ENCODE measurements at regions not wholly inside any gene's neighbourhood (a gene's known extent, or its start where the extent isn't known, plus 50 kb on each side); places are given as distances from the start of the nearest gene placed in this dataset.

DNA sequence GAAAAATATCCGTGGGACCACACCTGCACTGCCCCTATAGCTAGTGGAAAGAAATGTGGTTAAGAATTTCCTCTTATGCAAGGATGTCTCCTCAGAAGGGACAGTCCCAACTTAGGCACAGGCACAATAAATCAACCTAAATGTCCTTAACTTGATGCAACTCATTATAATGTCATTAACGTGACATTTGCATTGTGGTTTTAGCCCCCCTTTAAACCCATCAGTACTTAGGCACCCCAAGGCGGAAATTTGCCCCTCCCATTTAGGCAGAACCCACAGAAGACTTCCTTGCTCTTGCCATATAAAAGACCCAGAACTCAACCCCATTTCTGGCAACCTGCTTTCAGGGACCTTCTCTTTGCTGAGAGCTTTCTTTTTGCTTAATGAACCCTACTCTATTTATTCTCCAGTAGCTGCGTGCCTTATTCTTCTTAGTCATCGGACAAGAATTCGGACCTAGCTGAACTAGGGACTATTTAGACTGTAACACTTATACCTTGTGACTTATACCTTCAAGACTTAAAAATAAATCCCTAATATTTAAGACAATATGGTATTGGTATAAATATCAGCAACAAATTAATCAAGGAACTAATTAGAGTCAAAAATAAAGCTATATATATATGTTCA is 1281.6 kb upstream of the TMEFF2 start:
- in situ Hi-C loops (cut with MboI; ENCODE audit: low sequenced_read_pairs in 4 of 4) (no loop called here), intact Hi-C loops (cut with DNase I; ENCODE audit: low total_unique reads) (no loop called here)
- DNase-seq (no peak), ATAC-seq (no peak)
- TF ChIP-seq POLR2A (IDR thresholded peaks at IDR 0.05) = no peak
- TF ChIP-seq, protein P1, sequence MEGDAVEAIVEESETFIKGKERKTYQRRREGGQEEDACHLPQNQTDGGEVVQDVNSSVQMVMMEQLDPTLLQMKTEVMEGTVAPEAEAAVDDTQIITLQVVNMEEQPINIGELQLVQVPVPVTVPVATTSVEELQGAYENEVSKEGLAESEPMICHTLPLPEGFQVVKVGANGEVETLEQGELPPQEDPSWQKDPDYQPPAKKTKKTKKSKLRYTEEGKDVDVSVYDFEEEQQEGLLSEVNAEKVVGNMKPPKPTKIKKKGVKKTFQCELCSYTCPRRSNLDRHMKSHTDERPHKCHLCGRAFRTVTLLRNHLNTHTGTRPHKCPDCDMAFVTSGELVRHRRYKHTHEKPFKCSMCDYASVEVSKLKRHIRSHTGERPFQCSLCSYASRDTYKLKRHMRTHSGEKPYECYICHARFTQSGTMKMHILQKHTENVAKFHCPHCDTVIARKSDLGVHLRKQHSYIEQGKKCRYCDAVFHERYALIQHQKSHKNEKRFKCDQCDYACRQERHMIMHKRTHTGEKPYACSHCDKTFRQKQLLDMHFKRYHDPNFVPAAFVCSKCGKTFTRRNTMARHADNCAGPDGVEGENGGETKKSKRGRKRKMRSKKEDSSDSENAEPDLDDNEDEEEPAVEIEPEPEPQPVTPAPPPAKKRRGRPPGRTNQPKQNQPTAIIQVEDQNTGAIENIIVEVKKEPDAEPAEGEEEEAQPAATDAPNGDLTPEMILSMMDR (IDR thresholded peaks at IDR 0.05 in 4 of 5, conservative IDR thresholded peaks at IDR 0.05 in 1 of 5) = no peak
- no peaks in the 10 kb centered on the region for H3K4me1 ChIP-seq
- no peak overlapping the region for H3K4me3 ChIP-seq
- H3K27me3 ChIP-seq = no peaks in the 10 kb centered on the region
- H3K27ac ChIP-seq = no peak overlapping the region
- no peaks in the 10 kb centered on the region for H3K36me3 ChIP-seq
- no peaks in the 10 kb centered on the region for H3K9me3 ChIP-seq

DNA sequence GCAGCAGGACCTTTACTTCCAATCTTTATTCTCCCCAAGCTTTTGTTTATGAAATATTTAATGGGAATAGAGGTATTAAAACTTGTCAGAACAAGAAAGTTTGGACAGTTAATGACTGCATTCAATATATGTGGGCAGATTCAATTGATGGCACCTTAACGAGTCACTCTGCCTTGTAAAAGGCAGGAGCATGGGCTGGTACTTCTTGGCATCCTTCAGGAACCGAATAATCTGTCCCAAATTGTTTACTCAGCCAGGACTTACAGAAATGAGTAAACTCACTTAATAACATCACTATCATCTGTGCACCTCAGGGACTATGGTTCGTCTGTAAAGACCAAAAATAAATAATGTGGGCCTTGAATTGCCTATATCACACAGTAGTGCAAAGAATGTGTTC is 1280.3 kb upstream of the TMEFF2 start:
- no peak for TF ChIP-seq POLR2A (IDR thresholded peaks at IDR 0.05)
- TF ChIP-seq, protein P1 (IDR thresholded peaks at IDR 0.05 in 4 of 5, conservative IDR thresholded peaks at IDR 0.05 in 1 of 5) = no peak
- DNase-seq (no peak), ATAC-seq (no peak)
- Histone ChIP-seq H3K4me1 (no peaks in the 10 kb centered on the region), H3K36me3 (no peaks in the 10 kb centered on the region), H3K27ac (no peak overlapping the region), H3K27me3 (no peaks in the 10 kb centered on the region), H3K9me3 (no peaks in the 10 kb centered on the region), H3K4me3 (no peak overlapping the region)
- intact Hi-C loops (cut with DNase I; ENCODE audit: low total_unique reads) = no loop called here
- in situ Hi-C loops (cut with MboI; ENCODE audit: low sequenced_read_pairs in 4 of 4) = no loop called here

DNA sequence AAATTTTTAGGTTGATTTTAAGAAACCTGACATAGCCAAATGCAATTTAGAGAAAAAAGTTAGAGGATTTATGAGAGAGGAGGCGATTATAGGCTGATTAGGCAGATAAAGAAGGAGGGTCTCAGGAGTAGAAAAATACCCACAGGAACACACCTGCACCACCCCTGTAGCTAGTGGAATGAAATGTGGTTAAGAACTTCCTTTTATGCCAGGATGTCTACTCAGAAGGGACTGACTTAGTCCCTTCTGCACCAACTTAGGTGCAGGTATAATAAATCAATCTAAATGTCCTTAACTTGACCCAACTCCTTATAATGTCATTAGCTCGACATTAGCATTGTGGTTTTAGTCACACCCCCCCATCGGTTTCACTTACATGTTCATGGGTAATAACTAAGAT is 1274.5 kb upstream of the TMEFF2 start:
- no peak for ATAC-seq
- no peaks in the 10 kb centered on the region for H3K27me3 ChIP-seq
- no peak for DNase-seq
- intact Hi-C loops (cut with DNase I; ENCODE audit: low total_unique reads) = no loop called here
- no peaks in the 10 kb centered on the region for H3K9me3 ChIP-seq
- no peaks in the 10 kb centered on the region for H3K36me3 ChIP-seq
- no peak overlapping the region for H3K27ac ChIP-seq
- H3K4me3 ChIP-seq = no peak overlapping the region
- H3K4me1 ChIP-seq = no peaks in the 10 kb centered on the region
- in situ Hi-C loops (cut with MboI; ENCODE audit: low sequenced_read_pairs in 4 of 4) = no loop called here
- no peak for TF ChIP-seq POLR2A (IDR thresholded peaks at IDR 0.05)
- TF ChIP-seq, protein P1 (IDR thresholded peaks at IDR 0.05 in 4 of 5, conservative IDR thresholded peaks at IDR 0.05 in 1 of 5) = no peak

DNA sequence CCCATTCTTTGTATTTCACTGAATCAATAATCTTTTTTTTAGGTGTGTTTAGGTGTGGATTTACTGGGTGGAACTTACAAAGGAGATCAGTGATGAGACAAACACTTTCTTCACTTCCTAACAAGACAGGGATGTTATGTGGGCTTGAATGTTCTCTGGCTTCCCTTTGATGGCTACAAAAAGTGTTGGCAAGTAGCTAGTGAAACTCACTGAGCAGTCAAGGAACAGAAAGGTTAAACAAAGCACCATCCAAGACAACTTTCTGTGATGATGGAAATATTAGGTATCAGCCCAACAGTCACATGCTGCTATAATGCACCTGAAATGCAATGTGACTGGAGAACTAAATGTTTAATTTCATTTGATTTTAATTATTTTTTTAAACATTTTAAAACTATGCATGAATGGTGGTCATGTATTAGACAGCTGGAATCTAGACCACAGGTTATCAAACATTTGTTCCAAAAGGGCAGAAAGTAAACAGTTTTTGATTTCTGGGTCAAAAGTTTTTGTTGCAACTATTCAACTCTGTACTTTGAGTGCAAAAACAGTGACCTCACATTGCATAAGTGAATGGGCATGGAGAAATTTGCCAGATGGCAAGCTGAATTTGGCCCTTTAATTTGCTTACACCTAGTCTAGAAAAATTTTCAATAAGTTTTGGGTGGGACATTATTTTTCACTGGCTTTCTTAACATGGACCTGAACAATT is 1272.7 kb upstream of the TMEFF2 start:
- H3K36me3 ChIP-seq = no peaks in the 10 kb centered on the region
- intact Hi-C loops (cut with DNase I; ENCODE audit: low total_unique reads) = no loop called here
- DNase-seq = no peak
- no peaks in the 10 kb centered on the region for H3K9me3 ChIP-seq
- no peaks in the 10 kb centered on the region for H3K4me1 ChIP-seq
- TF ChIP-seq POLR2A (IDR thresholded peaks at IDR 0.05) = no peak
- TF ChIP-seq, protein P1 (IDR thresholded peaks at IDR 0.05 in 4 of 5, conservative IDR thresholded peaks at IDR 0.05 in 1 of 5) = no peak
- ATAC-seq = no peak
- no peak overlapping the region for H3K4me3 ChIP-seq
- no peak overlapping the region for H3K27ac ChIP-seq
- no peaks in the 10 kb centered on the region for H3K27me3 ChIP-seq
- in situ Hi-C loops (cut with MboI; ENCODE audit: low sequenced_read_pairs in 4 of 4) = no loop called here
